Choroid plexus epithelial cell (primary cell): ENCODE measurements at regions not wholly inside any gene's neighbourhood (a gene's known extent, or its start where the extent isn't known, plus 50 kb on each side); places are given as distances from the start of the nearest gene placed in this dataset.
A peak's percentile ranks its signal among the peaks of the same experiment; 100 is the strongest.
"Not testable (repeated sequence)": the region's sequence is repeated elsewhere in the genome, so short reads cannot be mapped to it uniquely, and the experiment has no call there.

Experiments used
- DNase-seq: peaks from one replicate; pipeline ENCODE4 v3.0.0-alpha.2; 2010; ENCODE audit warnings: low read depth
- H3K4me3 ChIP-seq: 2 replicates; pipeline ENCODE4 v1.5.1; 2011; ENCODE audit warnings: low read depth, mild to moderate bottlenecking, control low read depth, low read length, moderate library complexity
- TF ChIP-seq, protein P1 (sequence below): conservative IDR thresholded peaks from 2 replicates; pipeline ENCODE4 v1.5.1; 2011; ENCODE audit warnings: low read depth, mild to moderate bottlenecking, control low read depth, inconsistent platforms, low read length, moderate library complexity

DNA sequence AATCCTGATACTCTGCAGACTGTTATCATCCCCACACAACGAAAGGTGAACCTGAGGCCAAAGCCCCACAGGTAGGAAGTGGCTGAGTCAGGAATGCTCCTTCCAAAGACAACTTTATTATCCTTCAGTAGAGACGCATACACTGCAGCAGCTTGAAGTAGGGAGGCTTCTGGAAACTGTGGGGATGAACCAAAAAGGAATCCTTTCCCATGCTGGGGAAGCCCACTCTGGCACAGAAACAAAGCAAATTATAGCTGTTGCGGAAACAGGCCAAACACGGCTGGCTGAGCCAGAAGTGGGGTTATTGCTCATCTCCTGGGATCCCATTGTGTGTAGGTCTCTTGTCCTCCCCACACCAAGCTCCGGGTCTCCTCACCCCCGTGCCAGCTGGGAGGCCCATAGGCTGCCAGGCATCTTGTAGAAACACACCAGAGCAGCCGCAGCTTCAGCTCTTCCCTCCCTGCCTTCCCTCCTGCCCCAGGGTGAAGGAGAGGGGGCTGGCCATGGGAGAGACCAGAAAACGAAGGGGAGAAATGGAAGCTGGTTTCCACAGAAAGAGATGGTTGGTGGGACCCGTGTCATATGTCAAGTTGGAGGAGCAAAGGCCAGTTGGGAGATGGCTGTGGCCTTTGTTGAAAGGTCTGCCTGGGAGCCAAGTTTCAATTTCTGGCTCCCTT is 176.9 kb upstream of the NABP1 start:
- no peak overlapping the region for H3K4me3 ChIP-seq
- no peak for DNase-seq
- TF ChIP-seq, protein P1, sequence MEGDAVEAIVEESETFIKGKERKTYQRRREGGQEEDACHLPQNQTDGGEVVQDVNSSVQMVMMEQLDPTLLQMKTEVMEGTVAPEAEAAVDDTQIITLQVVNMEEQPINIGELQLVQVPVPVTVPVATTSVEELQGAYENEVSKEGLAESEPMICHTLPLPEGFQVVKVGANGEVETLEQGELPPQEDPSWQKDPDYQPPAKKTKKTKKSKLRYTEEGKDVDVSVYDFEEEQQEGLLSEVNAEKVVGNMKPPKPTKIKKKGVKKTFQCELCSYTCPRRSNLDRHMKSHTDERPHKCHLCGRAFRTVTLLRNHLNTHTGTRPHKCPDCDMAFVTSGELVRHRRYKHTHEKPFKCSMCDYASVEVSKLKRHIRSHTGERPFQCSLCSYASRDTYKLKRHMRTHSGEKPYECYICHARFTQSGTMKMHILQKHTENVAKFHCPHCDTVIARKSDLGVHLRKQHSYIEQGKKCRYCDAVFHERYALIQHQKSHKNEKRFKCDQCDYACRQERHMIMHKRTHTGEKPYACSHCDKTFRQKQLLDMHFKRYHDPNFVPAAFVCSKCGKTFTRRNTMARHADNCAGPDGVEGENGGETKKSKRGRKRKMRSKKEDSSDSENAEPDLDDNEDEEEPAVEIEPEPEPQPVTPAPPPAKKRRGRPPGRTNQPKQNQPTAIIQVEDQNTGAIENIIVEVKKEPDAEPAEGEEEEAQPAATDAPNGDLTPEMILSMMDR, result no peak

DNA sequence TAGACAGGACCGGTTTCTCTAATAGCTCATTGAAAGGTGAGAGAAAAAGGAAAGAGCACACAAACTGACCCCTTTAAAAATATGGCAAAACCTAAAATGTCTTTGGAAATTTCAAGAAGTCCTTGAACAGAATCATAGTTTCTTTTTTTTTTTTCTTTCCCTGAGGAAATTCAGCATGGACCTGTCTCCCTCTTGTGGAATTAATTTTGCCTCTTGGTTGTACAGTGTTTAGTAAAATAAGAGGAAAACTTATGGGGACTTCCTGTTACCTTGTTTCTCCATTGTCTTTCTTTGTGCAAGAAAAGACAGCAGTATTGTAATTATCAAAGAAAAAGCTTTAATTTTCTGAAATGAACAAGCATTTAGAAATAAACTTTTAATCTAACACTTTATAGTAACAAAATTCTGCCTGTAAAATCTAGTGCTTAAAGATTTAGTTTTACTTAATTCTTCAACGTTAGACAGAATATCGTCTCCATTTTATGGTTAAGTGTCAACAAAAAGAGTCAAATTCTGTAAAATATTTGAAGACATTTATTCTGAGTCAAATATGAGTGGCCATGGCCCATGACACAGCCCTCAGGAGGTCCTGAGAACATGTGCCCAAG is 176.3 kb upstream of the NABP1 start:
- DNase-seq, result peak; percentile 82
- no peak overlapping the region for H3K4me3 ChIP-seq
- TF ChIP-seq, protein P1, result peak; percentile 64

DNA sequence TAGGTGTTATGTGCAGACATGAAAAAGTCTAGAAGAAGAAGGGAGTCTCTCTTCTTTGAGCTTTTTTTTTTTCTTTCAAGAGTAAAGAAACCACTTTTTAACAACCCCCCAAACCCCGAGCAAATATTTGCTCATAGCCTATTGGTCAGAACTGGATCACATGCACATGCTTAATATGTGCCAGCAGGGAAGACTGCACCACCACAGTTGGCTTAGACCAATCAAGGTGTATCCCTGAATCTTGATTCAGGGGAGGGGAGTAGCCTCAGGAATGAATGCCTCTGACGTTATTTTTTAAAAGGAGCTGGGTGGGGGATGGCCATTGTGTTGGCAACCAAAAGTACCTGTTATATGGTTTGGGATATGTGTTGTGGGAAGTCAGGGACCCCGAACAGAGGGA is 171.4 kb upstream of the NABP1 start:
- DNase-seq, result no peak
- H3K4me3 ChIP-seq, result no peak overlapping the region
- TF ChIP-seq, protein P1, result no peak

DNA sequence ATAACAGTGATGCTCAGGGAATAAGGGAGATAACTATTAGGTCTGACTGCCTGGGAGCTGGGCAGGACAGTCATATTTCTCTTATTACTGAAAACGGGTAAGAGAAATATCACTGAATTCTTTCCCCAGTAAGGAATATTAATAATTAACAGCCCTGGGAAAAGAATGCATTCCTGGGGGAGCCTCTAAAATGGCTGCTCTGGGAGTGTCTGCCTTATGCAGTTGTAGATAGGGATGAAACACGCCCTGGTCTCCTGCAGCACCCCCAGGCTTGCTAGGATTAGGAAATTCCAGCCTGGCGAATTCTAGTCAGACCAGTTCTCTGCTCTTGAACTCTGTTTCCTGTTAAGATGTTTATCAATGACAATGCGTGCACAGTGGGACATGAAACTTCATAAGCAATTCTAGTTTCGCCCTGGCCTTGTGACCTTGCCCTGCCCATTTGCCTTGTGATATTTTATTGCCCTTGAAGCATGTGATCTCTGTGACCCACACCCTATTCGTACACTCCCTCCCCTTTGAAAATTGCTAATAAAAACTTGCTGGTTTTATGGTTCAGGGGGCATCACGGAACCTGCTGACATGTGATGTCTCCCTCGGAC is 170.6 kb upstream of the NABP1 start:
- not testable (repeated sequence) for H3K4me3 ChIP-seq, DNase-seq

DNA sequence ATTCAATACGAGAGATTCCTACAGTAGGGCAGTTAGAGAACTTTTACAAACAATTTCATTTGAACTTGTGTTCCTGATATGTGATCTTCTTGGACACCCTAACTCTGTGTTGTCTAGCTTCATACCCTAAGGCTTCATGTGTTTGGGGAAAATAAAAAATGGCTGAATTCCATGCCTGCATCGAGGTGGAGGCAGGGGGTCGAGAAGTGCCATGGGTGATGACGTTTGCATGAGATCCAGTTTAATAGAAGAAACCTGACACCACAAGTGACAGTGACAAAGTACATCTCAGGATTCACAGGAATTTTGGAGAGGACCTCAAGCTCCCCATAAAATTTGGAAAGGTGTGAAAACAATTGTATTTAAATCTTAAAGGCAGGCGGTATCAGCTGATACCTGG is 169.2 kb upstream of the NABP1 start:
- TF ChIP-seq, protein P1, result no peak
- no peak for DNase-seq
- H3K4me3 ChIP-seq, result no peak overlapping the region

DNA sequence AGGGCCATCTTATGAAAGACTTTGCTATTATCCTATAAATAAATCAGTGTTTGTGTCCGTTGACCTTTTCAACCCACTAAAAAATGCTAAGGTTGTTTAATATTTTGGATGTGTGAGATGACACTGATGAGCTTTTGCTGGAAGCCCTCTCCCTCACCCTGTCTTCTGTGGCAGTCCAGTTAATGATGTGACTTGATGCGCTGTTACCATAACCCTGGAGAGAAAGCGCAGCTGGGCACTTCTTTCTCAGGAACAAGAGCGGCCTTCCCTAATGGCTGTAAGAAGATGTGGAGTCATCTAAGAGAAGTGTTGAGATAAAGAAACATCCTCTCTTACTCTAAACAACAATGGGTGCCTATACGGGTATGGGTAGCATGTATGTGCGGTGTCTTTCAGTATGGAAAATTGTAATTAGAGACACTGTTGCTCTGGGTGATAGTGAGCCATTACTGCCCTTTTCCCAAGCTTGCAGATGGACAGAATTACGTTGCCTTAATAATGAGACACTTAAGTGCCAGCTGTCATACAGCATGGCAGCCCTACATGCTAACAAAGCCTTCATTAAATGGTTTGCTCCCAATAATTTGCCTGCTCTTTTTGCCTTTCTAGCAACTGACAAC is 165.6 kb upstream of the NABP1 start:
- no peak for DNase-seq
- TF ChIP-seq, protein P1, result no peak

DNA sequence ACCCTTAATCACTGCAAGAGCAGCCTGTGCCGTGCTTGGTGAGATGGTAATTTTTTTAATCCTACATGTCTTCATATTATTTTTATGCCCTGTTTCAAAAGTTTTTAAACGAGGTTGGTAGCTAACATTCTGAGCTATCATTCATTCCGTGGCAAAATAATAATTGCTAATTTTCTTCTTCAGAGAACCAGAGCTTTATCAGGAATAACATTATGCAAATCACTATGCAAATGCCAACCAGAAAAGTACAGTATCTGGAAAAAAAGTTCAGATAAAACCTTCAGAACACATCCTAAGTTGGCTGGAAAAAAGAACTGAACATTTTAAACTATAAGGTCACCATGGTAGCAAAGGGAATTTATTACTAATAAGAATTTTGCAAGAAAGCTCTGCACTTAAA is 165.1 kb upstream of the NABP1 start:
- DNase-seq, result no peak
- no peak overlapping the region for H3K4me3 ChIP-seq
- TF ChIP-seq, protein P1, result no peak

More for the DNA sequence above, 165.6 kb upstream of the NABP1 start:
- no peak overlapping the region for H3K4me3 ChIP-seq
